ENCODE measurements at regions not wholly inside any gene's neighbourhood (a gene's known extent, or its start where the extent isn't known, plus 50 kb on each side); places are given as distances from the start of the nearest gene placed in this dataset.

DNA sequence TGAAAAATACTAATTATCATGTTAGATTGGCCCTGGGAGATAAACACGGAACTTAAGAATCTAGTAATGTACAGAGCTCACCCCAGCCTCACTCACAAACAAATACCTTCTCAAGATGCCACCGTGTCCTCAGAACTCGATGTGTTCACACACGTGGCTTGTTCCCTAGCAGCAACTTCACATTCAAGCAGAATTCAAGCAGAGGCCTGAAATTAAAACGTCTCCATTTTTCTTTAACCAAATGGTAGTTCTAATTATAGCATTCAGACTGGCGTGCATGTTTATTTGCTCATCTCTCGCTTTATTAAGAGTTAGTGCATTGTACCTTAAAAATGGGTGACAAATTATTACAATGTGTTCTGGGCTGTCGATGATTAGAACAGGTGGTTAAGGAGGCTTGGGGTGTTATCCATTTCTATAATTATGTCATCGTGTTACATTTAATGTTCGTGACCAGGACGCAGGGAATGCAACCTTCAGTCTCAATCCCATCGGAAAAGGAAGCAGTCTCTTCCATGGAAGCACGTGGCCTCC, 57.3 kb upstream of the SLC66A3 start:
- DNase-seq: no peak
- Histone ChIP-seq H3K4me1 (no peaks in the 10 kb centered on the region), H3K9me3 (no peaks in the 10 kb centered on the region), H3K27me3 (no peaks in the 10 kb centered on the region), H3K4me3 (ENCODE audit: low read depth, low read length) (no peak overlapping the region), H3K36me3 (no peaks in the 10 kb centered on the region)
- TF ChIP-seq CTCF (IDR thresholded peaks at IDR 0.05; ENCODE audit: low read depth, low read length): no peak

- DNase-seq: no peak
- H3K36me3 ChIP-seq: no peaks in the 10 kb centered on the region
- no peak for TF ChIP-seq CTCF (IDR thresholded peaks at IDR 0.05; ENCODE audit: low read depth, low read length)
- no peaks in the 10 kb centered on the region for H3K9me3 ChIP-seq
- H3K27me3 ChIP-seq: no peaks in the 10 kb centered on the region
- no peaks in the 10 kb centered on the region for H3K4me1 ChIP-seq
- no peak overlapping the region for H3K4me3 ChIP-seq (ENCODE audit: low read depth, low read length)
Measured at GRCh38 chr2:11099122-11100065, 55.9 kb upstream of the SLC66A3 start.

DNA sequence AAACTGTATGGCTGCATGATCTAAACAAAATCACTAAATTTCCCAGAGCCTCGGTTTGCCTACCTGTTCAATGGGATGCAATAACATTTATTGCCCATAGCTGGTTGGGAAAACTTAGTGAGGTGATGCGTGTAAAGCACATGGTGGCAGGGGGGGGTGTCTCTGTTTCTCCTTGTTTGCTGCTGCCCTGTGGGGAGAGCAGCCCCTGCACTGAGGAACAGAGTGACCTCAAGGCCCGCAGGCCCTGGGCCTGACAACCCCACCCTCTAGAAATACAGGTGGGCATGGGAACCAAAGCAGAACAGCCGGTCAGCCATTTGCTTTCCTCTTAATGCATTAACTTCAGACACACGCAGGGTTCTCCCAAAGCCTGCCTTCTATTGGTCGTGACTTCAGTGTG, 55.1 kb upstream of the SLC66A3 start:
- no peak overlapping the region for H3K4me3 ChIP-seq (ENCODE audit: low read depth, low read length)
- H3K36me3 ChIP-seq: no peaks in the 10 kb centered on the region
- DNase-seq: no peak
- no peaks in the 10 kb centered on the region for H3K27me3 ChIP-seq
- no peak for TF ChIP-seq CTCF (IDR thresholded peaks at IDR 0.05; ENCODE audit: low read depth, low read length)
- no peaks in the 10 kb centered on the region for H3K4me1 ChIP-seq
- H3K9me3 ChIP-seq: no peaks in the 10 kb centered on the region

GRCh38 chr2:11100976-11101375, 54.3 kb upstream of the SLC66A3 start:
- DNase-seq: no peak
- no peak for TF ChIP-seq CTCF (IDR thresholded peaks at IDR 0.05; ENCODE audit: low read depth, low read length)
- no peaks in the 10 kb centered on the region for H3K27me3 ChIP-seq

DNA sequence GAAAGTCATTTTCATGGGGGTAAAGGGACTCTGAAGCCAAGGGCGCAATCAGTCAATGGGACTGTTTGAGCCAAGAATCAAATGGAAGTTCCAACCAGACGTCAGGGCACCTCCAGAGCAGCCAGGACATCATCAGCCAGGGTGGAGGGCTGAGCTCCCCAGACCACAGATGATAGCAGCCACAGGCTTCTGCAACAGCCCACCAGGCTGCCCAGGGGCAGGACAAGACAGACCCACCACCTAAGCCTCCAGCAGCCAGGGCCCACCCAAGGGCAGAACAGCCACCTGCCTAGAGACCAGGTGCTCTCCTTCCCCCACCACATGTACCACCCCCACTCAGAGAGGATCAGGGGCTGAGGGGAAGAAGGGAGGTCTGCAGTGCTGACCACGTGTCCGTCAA, 53.8 kb upstream of the SLC66A3 start:
- Histone ChIP-seq H3K36me3 (no peaks in the 10 kb centered on the region), H3K4me1 (no peaks in the 10 kb centered on the region), H3K27me3 (no peaks in the 10 kb centered on the region), H3K4me3 (ENCODE audit: low read depth, low read length) (no peak overlapping the region), H3K9me3 (no peaks in the 10 kb centered on the region)
- no peak for TF ChIP-seq CTCF (IDR thresholded peaks at IDR 0.05; ENCODE audit: low read depth, low read length)
- DNase-seq: no peak

More at GRCh38 chr2:11100976-11101375, 54.3 kb upstream of the SLC66A3 start:
- Histone ChIP-seq H3K9me3 (no peaks in the 10 kb centered on the region), H3K4me3 (ENCODE audit: low read depth, low read length) (no peak overlapping the region), H3K36me3 (no peaks in the 10 kb centered on the region), H3K4me1 (no peaks in the 10 kb centered on the region)

- Histone ChIP-seq H3K4me1 (no peaks in the 10 kb centered on the region), H3K4me3 (ENCODE audit: low read depth, low read length) (no peak overlapping the region), H3K9me3 (no peaks in the 10 kb centered on the region), H3K27me3 (no peaks in the 10 kb centered on the region), H3K36me3 (no peaks in the 10 kb centered on the region)
- DNase-seq: no peak
- no peak for TF ChIP-seq CTCF (IDR thresholded peaks at IDR 0.05; ENCODE audit: low read depth, low read length)
Measured at GRCh38 chr2:11102466-11102865, 52.8 kb upstream of the SLC66A3 start.
